Loucy (cell line): ENCODE measurements at regions not wholly inside any gene's neighbourhood (a gene's known extent, or its start where the extent isn't known, plus 50 kb on each side); places are given as distances from the start of the nearest gene placed in this dataset.

Experiments
- EZH2phosphoT487 ChIP-seq: fragments of 200-600 bp; IDR thresholded peaks from 2 replicates; pipeline ENCODE4 v1.6.1; 2018; ENCODE audit warnings: antibody characterized with exemption, mild to moderate bottlenecking, moderate library complexity, borderline replicate concordance
- TF ChIP-seq, protein P1 (sequence below): fragments of 200-600 bp; sonication (generic); conservative IDR thresholded peaks from 2 replicates; pipeline ENCODE4 v1.5.1; 2014; ENCODE audit warnings: mild to moderate bottlenecking, antibody characterized with exemption, low read length

DNA sequence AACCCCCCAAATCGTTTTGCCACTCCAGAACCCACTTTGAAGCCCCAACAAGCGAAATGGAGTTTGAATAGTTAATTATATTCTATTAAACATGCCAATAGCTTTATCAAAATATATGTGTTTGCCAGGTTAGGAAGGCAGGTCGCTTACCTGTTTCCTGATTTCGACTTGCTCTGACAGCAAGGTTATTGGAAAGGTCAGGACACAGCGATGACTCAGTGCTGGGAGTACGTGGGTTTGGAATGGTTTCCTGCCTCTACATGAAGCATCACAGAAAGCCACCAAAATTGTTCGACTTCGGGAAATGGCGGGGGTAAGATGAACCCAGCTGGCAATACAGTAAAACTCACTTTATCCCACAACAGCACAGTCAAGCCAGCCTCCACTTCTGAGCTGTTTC lies 135.6 kb upstream of the ABI3BP start:
- TF ChIP-seq EZH2phosphoT487: no peak
- TF ChIP-seq, protein P1, sequence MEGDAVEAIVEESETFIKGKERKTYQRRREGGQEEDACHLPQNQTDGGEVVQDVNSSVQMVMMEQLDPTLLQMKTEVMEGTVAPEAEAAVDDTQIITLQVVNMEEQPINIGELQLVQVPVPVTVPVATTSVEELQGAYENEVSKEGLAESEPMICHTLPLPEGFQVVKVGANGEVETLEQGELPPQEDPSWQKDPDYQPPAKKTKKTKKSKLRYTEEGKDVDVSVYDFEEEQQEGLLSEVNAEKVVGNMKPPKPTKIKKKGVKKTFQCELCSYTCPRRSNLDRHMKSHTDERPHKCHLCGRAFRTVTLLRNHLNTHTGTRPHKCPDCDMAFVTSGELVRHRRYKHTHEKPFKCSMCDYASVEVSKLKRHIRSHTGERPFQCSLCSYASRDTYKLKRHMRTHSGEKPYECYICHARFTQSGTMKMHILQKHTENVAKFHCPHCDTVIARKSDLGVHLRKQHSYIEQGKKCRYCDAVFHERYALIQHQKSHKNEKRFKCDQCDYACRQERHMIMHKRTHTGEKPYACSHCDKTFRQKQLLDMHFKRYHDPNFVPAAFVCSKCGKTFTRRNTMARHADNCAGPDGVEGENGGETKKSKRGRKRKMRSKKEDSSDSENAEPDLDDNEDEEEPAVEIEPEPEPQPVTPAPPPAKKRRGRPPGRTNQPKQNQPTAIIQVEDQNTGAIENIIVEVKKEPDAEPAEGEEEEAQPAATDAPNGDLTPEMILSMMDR: no peak
